Liver (tissue), 7 donors: ENCODE measurements at regions not wholly inside any gene's neighbourhood (a gene's known extent, or its start where the extent isn't known, plus 50 kb on each side); places are given as distances from the start of the nearest gene placed in this dataset.

Source experiments
- DNase-seq: peaks from one replicate; pipeline ENCODE4 v3.0.0-alpha.2; 2017; ENCODE audit warnings: low spot score
- H3K27ac ChIP-seq, 2 donors: one replicate each; pipeline ENCODE4 v1.7.0; 2013; ENCODE audit warnings: inconsistent platforms in 2 of 2, low read length in 2 of 2, control low read depth in 1 of 2, low read depth in 1 of 2, mild to moderate bottlenecking in 1 of 2
- H3K27me3 ChIP-seq, 4 donors: one replicate each; pipeline versions ENCODE4 v1.6.1 to v1.7.0; 2013; ENCODE audit warnings: low read length in 3 of 4, inconsistent platforms in 1 of 4, mild to moderate bottlenecking in 1 of 4, moderate library complexity in 1 of 4; ENCODE audit not compliant: control insufficient read depth in 4 of 4, insufficient read depth in 4 of 4
- H3K36me3 ChIP-seq, 4 donors: one replicate each; pipeline versions ENCODE4 v1.6.1 to v1.7.0; 2013; ENCODE audit warnings: low read length in 3 of 4, mild to moderate bottlenecking in 3 of 4, low read depth in 1 of 4, moderate library complexity in 1 of 4; ENCODE audit not compliant: control insufficient read depth in 4 of 4, insufficient read depth in 3 of 4
- H3K4me1 ChIP-seq, 4 donors: one replicate each; pipeline versions ENCODE4 v1.6.1 to v1.7.0; 2013; ENCODE audit warnings: low read length in 3 of 4, mild to moderate bottlenecking in 3 of 4, moderate library complexity in 1 of 4; ENCODE audit not compliant: control insufficient read depth in 4 of 4, insufficient read depth in 4 of 4
- H3K4me3 ChIP-seq, 3 donors: one replicate each; pipeline versions ENCODE4 v1.6.1 to v1.7.0; 2013; ENCODE audit warnings: low read length in 3 of 3, control low read depth in 1 of 3, low read depth in 1 of 3, mild to moderate bottlenecking in 1 of 3
- H3K9ac ChIP-seq, 2 donors: one replicate each; pipeline ENCODE4 v1.7.0; 2013; ENCODE audit warnings: low read length in 2 of 2, mild to moderate bottlenecking in 2 of 2, moderate library complexity in 2 of 2, control low read depth in 1 of 2, low read depth in 1 of 2
- H3K9me3 ChIP-seq, 4 donors: one replicate each; pipeline versions ENCODE4 v1.6.1 to v1.7.0; 2013; ENCODE audit warnings: low read length in 3 of 4; ENCODE audit not compliant: control insufficient read depth in 4 of 4
- ATF3 ChIP-seq: IDR thresholded peaks from 2 replicates; pipeline ENCODE4 v1.6.1; 2016; ENCODE audit warnings: antibody characterized with exemption
- EGR1 ChIP-seq, 2 donors: IDR thresholded peaks; 2 replicates each; pipeline ENCODE4 v1.6.1; 2016 to 2018; ENCODE audit warnings: antibody characterized with exemption in 2 of 2, low read depth in 2 of 2
- FOXA2 ChIP-seq: IDR thresholded peaks from 2 replicates; pipeline ENCODE4 v1.6.1; 2016; ENCODE audit warnings: antibody characterized with exemption
- GABPA ChIP-seq, 2 donors: IDR thresholded peaks in 1 of 2; conservative IDR thresholded peaks in 1 of 2; 2 replicates each; pipeline ENCODE4 v1.6.1; 2016; ENCODE audit warnings: antibody characterized with exemption in 2 of 2, mild to moderate bottlenecking in 1 of 2, moderate library complexity in 1 of 2
- HNF4G ChIP-seq: IDR thresholded peaks from 2 replicates; pipeline ENCODE4 v1.6.1; 2016; ENCODE audit warnings: antibody characterized with exemption
- JUND ChIP-seq, 2 donors: IDR thresholded peaks; 2 replicates each; pipeline ENCODE4 v1.6.1; 2016; ENCODE audit warnings: antibody characterized with exemption in 2 of 2
- NR2F2 ChIP-seq: IDR thresholded peaks from 2 replicates; pipeline ENCODE4 v1.6.1; 2016; ENCODE audit warnings: antibody characterized with exemption
- RAD21 ChIP-seq, 2 donors: IDR thresholded peaks; 2 replicates each; pipeline ENCODE4 v1.6.1; 2016; ENCODE audit warnings: antibody characterized with exemption in 2 of 2, mild to moderate bottlenecking in 2 of 2
- RXRA ChIP-seq, 2 donors: IDR thresholded peaks; 2 replicates each; pipeline ENCODE4 v1.6.1; 2017 to 2018; ENCODE audit warnings: antibody characterized with exemption in 2 of 2, mild to moderate bottlenecking in 1 of 2
- SP1 ChIP-seq: IDR thresholded peaks from 2 replicates; pipeline ENCODE4 v1.6.1; 2018; ENCODE audit warnings: antibody characterized with exemption, mild to moderate bottlenecking
- YY1 ChIP-seq: IDR thresholded peaks from 2 replicates; pipeline ENCODE4 v1.6.1; 2016; ENCODE audit warnings: antibody characterized with exemption, mild to moderate bottlenecking
- ZBTB33 ChIP-seq: IDR thresholded peaks from 2 replicates; pipeline ENCODE4 v1.6.1; 2016; ENCODE audit warnings: antibody characterized with exemption
- WGBS: extraction: QIAGEN DNeasy Blood & Tissue Kit; methylation state at CpG from one replicate; pipeline ENCODE4 v1.1.7; 2013; 5-methylcytosine and 5-hydroxymethylcytosine counted together
- TF ChIP-seq, protein P1 (sequence below): IDR thresholded peaks from 2 replicates; pipeline ENCODE4 v1.6.1; 2016; ENCODE audit warnings: antibody characterized with exemption
- TF ChIP-seq, protein P2 (sequence below): IDR thresholded peaks from 2 replicates; pipeline ENCODE4 v1.6.1; 2016; ENCODE audit warnings: antibody characterized with exemption, mild to moderate bottlenecking
- donor health status: healthy.
- donor health status: healthy.
- donor health status: healthy.
- donor health status: healthy.

DNA sequence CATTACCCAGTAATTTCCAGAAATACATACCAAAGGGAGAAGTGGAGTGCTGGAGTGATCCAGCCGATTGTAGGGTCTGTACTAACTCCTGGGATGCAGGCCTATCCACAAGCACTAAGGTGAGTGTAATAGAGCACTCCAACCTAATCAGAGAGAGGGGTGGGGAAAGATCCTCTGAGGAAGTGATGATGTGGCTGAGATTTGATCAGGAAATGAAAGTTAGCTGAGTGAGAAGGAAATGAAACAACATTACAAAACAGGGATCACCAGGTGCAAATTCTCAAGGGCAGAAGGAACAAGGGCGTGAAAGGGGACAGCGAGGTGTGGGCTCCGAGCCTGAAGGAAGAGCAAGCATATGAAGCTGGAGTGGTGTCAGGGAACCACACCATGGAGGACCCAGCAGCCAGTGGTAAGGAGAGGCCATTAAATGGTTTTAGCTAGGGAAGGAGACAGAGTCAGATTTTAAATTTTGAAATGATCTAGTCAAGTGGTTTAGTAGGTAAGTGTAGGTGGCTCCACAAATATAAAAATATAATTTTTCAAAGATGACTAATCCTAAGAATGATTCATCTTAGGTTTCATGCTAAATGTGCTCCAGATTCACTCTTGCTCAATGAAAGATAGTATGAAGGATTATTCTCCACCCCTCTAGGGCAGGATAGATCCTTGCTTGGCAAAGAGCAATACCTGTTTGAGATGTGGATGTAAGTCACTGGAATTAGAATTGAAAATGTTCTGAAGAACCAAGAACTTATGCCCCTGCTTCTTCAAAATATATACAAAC is 348.7 kb downstream of the TBL1XR1 start:
- 82% methylated on average over 4 of the region's 4 CpGs for WGBS
- no peaks in the 10 kb centered on the region for H3K9me3 ChIP-seq
- DNase-seq, result no peak
- no peak for TF ChIP-seq ZBTB33
- no peak for TF ChIP-seq HNF4G
- no peak for TF ChIP-seq RAD21 (IDR thresholded peaks at IDR 0.05)
- TF ChIP-seq FOXA2, result no peak
- TF ChIP-seq ATF3, result no peak
- TF ChIP-seq YY1, result no peak
- TF ChIP-seq, protein P1, sequence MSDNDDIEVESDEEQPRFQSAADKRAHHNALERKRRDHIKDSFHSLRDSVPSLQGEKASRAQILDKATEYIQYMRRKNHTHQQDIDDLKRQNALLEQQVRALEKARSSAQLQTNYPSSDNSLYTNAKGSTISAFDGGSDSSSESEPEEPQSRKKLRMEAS, result no peak
- no peak for TF ChIP-seq JUND (IDR thresholded peaks at IDR 0.05)
- no peak for TF ChIP-seq NR2F2
- TF ChIP-seq, protein P2, sequence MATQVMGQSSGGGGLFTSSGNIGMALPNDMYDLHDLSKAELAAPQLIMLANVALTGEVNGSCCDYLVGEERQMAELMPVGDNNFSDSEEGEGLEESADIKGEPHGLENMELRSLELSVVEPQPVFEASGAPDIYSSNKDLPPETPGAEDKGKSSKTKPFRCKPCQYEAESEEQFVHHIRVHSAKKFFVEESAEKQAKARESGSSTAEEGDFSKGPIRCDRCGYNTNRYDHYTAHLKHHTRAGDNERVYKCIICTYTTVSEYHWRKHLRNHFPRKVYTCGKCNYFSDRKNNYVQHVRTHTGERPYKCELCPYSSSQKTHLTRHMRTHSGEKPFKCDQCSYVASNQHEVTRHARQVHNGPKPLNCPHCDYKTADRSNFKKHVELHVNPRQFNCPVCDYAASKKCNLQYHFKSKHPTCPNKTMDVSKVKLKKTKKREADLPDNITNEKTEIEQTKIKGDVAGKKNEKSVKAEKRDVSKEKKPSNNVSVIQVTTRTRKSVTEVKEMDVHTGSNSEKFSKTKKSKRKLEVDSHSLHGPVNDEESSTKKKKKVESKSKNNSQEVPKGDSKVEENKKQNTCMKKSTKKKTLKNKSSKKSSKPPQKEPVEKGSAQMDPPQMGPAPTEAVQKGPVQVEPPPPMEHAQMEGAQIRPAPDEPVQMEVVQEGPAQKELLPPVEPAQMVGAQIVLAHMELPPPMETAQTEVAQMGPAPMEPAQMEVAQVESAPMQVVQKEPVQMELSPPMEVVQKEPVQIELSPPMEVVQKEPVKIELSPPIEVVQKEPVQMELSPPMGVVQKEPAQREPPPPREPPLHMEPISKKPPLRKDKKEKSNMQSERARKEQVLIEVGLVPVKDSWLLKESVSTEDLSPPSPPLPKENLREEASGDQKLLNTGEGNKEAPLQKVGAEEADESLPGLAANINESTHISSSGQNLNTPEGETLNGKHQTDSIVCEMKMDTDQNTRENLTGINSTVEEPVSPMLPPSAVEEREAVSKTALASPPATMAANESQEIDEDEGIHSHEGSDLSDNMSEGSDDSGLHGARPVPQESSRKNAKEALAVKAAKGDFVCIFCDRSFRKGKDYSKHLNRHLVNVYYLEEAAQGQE, result no peak
- TF ChIP-seq GABPA (IDR thresholded peaks at IDR 0.05 in 1 of 2, conservative IDR thresholded peaks at IDR 0.05 in 1 of 2), result no peak
- H3K36me3 ChIP-seq, result no peaks in the 10 kb centered on the region
- no peak overlapping the region for H3K9ac ChIP-seq
- no peak overlapping the region for H3K4me3 ChIP-seq
- no peaks in the 10 kb centered on the region for H3K4me1 ChIP-seq
- H3K27ac ChIP-seq, result no peak overlapping the region
- peaks cover 0 to 2% (median 0%) of the 10 kb centered on the region in 4 donors for H3K27me3 ChIP-seq

DNA sequence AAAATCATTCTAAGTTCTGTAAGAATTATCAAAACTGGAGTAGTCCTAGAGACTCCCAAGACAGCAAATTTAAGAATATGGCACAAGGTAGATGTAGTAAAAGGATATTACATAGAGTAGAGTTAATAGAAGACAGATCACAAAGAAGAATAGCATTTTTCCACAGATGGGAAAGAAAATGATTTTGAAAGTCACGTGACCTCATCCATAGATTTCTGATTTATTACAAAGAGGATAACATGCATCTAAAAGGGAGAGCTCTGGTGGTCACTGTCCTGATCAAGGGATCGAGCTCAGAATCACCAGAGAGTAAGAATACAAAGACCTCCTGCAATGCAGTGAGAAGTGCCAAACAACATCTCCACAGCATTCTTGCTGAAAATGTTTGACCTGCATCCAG is 354.4 kb downstream of the TBL1XR1 start:
- 62% methylated on average over 2 of the region's 2 CpGs for WGBS
- H3K36me3 ChIP-seq, result no peaks in the 10 kb centered on the region
- TF ChIP-seq YY1, result no peak
- TF ChIP-seq SP1, result no peak
- no peak for TF ChIP-seq ZBTB33
- TF ChIP-seq EGR1 (IDR thresholded peaks at IDR 0.05; ENCODE audit: low read depth in 2 of 2), result no peak
- TF ChIP-seq GABPA (IDR thresholded peaks at IDR 0.05 in 1 of 2, conservative IDR thresholded peaks at IDR 0.05 in 1 of 2), result no peak
- TF ChIP-seq RXRA (IDR thresholded peaks at IDR 0.05), result no peak
- TF ChIP-seq NR2F2, result no peak
- TF ChIP-seq RAD21 (IDR thresholded peaks at IDR 0.05), result no peak
- TF ChIP-seq JUND (IDR thresholded peaks at IDR 0.05), result no peak

More for the DNA sequence above, 354.4 kb downstream of the TBL1XR1 start:
- no peak for DNase-seq
- Histone ChIP-seq H3K9ac (no peak overlapping the region), H3K4me3 (no peak overlapping the region), H3K27ac (no peak overlapping the region), H3K27me3 (peaks cover 0 to 2% (median 0%) of the 10 kb centered on the region in 4 donors), H3K9me3 (peaks cover 0 to 2% (median 0%) of the 10 kb centered on the region in 4 donors), H3K4me1 (no peaks in the 10 kb centered on the region)
